OCI-LY7 (cell line): ENCODE measurements at regions not wholly inside any gene's neighbourhood (a gene's known extent, or its start where the extent isn't known, plus 50 kb on each side); places are given as distances from the start of the nearest gene placed in this dataset.

Experiments used
- BruUV-seq: library from RNA; stranded (reverse); fragments of 400-500 nt; replicated peaks from 2 replicates; lab custom pipeline; 2021; lab: Mats Ljungman, UMichigan
- CTCF ChIA-PET: fragments of 300-600 bp; sonication (Branson Sonifier 250); formaldehyde crosslinking; loops from one replicate; lab custom pipeline; 2022; ENCODE audit warnings: antibody characterized with exemption; ENCODE audit not compliant: unreplicated experiment; lab: Charles Lee
- POLR2A ChIA-PET: fragments of 300-600 bp; sonication (Branson Sonifier 250); formaldehyde crosslinking; loops from one replicate; lab custom pipeline; 2022; ENCODE audit warnings: antibody characterized with exemption; lab: Charles Lee
- DNase-seq: peaks from one replicate; pipeline ENCODE4 v3.0.0-alpha.2; 2015; ENCODE audit warnings: low spot score
- H2AFZ ChIP-seq: fragments of 200-600 bp; sonication (generic), shearing (Covaris generic); 2 replicates; pipeline ENCODE4 v1.6.1; 2014; ENCODE audit warnings: mild to moderate bottlenecking, antibody characterized with exemption, low read length, moderate library complexity
- H3K27ac ChIP-seq: fragments of 200-600 bp; sonication (generic); 2 replicates; pipeline ENCODE4 v1.5.1; 2014; ENCODE audit warnings: mixed run types, low read depth, mild to moderate bottlenecking, moderate library complexity, low read length, inconsistent platforms; ENCODE audit not compliant: poor library complexity, severe bottlenecking
- H3K36me3 ChIP-seq: fragments of 200-600 bp; sonication (generic); 2 replicates; pipeline ENCODE4 v1.6.1; 2014; ENCODE audit warnings: mild to moderate bottlenecking, antibody characterized with exemption, low read length, moderate library complexity, mixed read lengths; ENCODE audit not compliant: insufficient read depth
- H3K4me1 ChIP-seq: fragments of 200-600 bp; sonication (generic); 2 replicates; pipeline ENCODE4 v1.5.1; 2014; ENCODE audit warnings: mild to moderate bottlenecking, low read length; ENCODE audit not compliant: insufficient read depth, poor library complexity, severe bottlenecking
- H3K4me2 ChIP-seq: fragments of 200-600 bp; sonication (generic); 2 replicates; pipeline ENCODE4 v1.6.1; 2014; ENCODE audit warnings: mild to moderate bottlenecking, low read length
- H3K4me3 ChIP-seq: fragments of 200-600 bp; sonication (generic); 2 replicates; pipeline ENCODE4 v1.5.1; 2014; ENCODE audit warnings: mild to moderate bottlenecking, low read depth, low read length; ENCODE audit not compliant: poor library complexity, severe bottlenecking
- H3K79me2 ChIP-seq: fragments of 200-600 bp; sonication (generic); 2 replicates; pipeline ENCODE4 v1.6.1; 2016; ENCODE audit warnings: low read depth, mild to moderate bottlenecking, low read length, moderate library complexity, mixed read lengths; ENCODE audit not compliant: insufficient read depth
- H3K9me2 ChIP-seq: fragments of 200-600 bp; sonication (generic); 2 replicates; pipeline ENCODE4 v1.6.1; 2016; ENCODE audit warnings: mild to moderate bottlenecking, low read length, mixed read lengths; ENCODE audit not compliant: insufficient read depth
- H3K9me3 ChIP-seq: fragments of 200-600 bp; sonication (generic); 2 replicates; pipeline ENCODE4 v1.6.1; 2014; ENCODE audit warnings: mild to moderate bottlenecking, mixed run types, low read length, mixed read lengths
- H4K20me1 ChIP-seq: fragments of 200-600 bp; sonication (generic); 2 replicates; pipeline ENCODE4 v1.6.1; 2014; ENCODE audit warnings: mild to moderate bottlenecking, antibody characterized with exemption, low read length, moderate library complexity, mixed read lengths; ENCODE audit not compliant: insufficient read depth
- CTCF ChIP-seq: fragments of 200-600 bp; sonication (generic); conservative IDR thresholded peaks from 2 replicates; pipeline ENCODE4 v1.5.1; 2014; ENCODE audit warnings: mild to moderate bottlenecking, antibody characterized with exemption, low read length, moderate library complexity, mixed read lengths
- EZH2phosphoT487 ChIP-seq: fragments of 200-600 bp; sonication (generic); IDR thresholded peaks from 2 replicates; pipeline ENCODE4 v1.6.1; 2018; ENCODE audit warnings: low read depth, borderline replicate concordance, mild to moderate bottlenecking, mixed run types, antibody characterized with exemption, low read length, moderate library complexity, mixed read lengths
- intact Hi-C: fragments of 100-400 bp; cut with micrococcal nuclease; formaldehyde crosslinking; loops from one replicate; pipeline ENCODE4 v1.10.0; 2022; ENCODE audit not compliant: unreplicated experiment

GRCh38 chr3:69579306-69580041 is 159.8 kb upstream of the MITF start:
- intact Hi-C loops: no loop called here
- H3K27ac ChIP-seq: no peak overlapping the region
- H4K20me1 ChIP-seq: no peaks in the 10 kb centered on the region
- no peaks in the 10 kb centered on the region for H3K9me2 ChIP-seq
- H3K4me1 ChIP-seq: no peaks in the 10 kb centered on the region
- no peaks in the 10 kb centered on the region for H3K9me3 ChIP-seq
- H3K36me3 ChIP-seq: no peaks in the 10 kb centered on the region
- BruUV-seq: no TSS peak
- H3K79me2 ChIP-seq: no peaks in the 10 kb centered on the region
- TF ChIP-seq CTCF: no peak
- TF ChIP-seq EZH2phosphoT487: no peak
- H2AFZ ChIP-seq: no peak overlapping the region
- DNase-seq: no peak
- ChIA-PET CTCF (no interaction called here), POLR2A (interaction anchor here (0.8 kb wide), 1 partner anchor 786 kb away, joined by 4 read pairs; no protein-coding TSS in a partner anchor)
- H3K4me3 ChIP-seq: no peak overlapping the region
- H3K4me2 ChIP-seq: no peak overlapping the region

- Histone ChIP-seq H4K20me1 (no peaks in the 10 kb centered on the region), H3K4me2 (no peak overlapping the region), H3K36me3 (no peaks in the 10 kb centered on the region), H3K27ac (no peak overlapping the region), H3K9me3 (no peaks in the 10 kb centered on the region), H2AFZ (no peak overlapping the region), H3K4me1 (no peaks in the 10 kb centered on the region), H3K4me3 (no peak overlapping the region), H3K9me2 (no peaks in the 10 kb centered on the region), H3K79me2 (no peaks in the 10 kb centered on the region)
- POLR2A ChIA-PET: interaction anchor here (1.0 to 1.1 kb wide), 2 partner anchors 9 to 13 kb away, joined by 3 to 4 read pairs; no protein-coding TSS in a partner anchor
- no peak for DNase-seq
- CTCF ChIA-PET: no interaction called here
- TF ChIP-seq CTCF (no peak), EZH2phosphoT487 (no peak)
- intact Hi-C loops: no loop called here
- BruUV-seq: no TSS peak
Observed at GRCh38 chr3:69569520-69569919, 169.7 kb upstream of the MITF start.

- intact Hi-C loops: no loop called here
- no peak overlapping the region for H3K4me3 ChIP-seq
- no peaks in the 10 kb centered on the region for H3K4me1 ChIP-seq
- ChIA-PET POLR2A (interaction anchor here (1.1 kb wide), 1 partner anchor 9 kb away, joined by 4 read pairs; no protein-coding TSS in a partner anchor), CTCF (no interaction called here)
- H3K9me3 ChIP-seq: no peaks in the 10 kb centered on the region
- no peaks in the 10 kb centered on the region for H3K9me2 ChIP-seq
- DNase-seq: no peak
- BruUV-seq: no TSS peak
- no peak overlapping the region for H3K4me2 ChIP-seq
- no peaks in the 10 kb centered on the region for H4K20me1 ChIP-seq
- H3K36me3 ChIP-seq: no peaks in the 10 kb centered on the region
- no peak overlapping the region for H3K27ac ChIP-seq
- no peak overlapping the region for H2AFZ ChIP-seq
- no peaks in the 10 kb centered on the region for H3K79me2 ChIP-seq
- TF ChIP-seq EZH2phosphoT487 (no peak), CTCF (no peak)
Observed at GRCh38 chr3:69568951-69569350, 170.3 kb upstream of the MITF start.
